Neural cell (in vitro differentiated cells): ENCODE measurements at regions not wholly inside any gene's neighbourhood (a gene's known extent, or its start where the extent isn't known, plus 50 kb on each side); places are given as distances from the start of the nearest gene placed in this dataset.

Experiments
- H2AFZ ChIP-seq: fragments of 200-600, 300-800 bp; sonication (generic), shearing (Covaris generic); 2 replicates; pipeline ENCODE4 v1.6.0; 2014; ENCODE audit warnings: low read depth, mild to moderate bottlenecking, antibody characterized with exemption, low read length, moderate library complexity
- H3F3A ChIP-seq: fragments of 200-600 bp; shearing (Covaris generic); 2 replicates; pipeline ENCODE4 v1.6.1; 2016; ENCODE audit warnings: mild to moderate bottlenecking, moderate library complexity, mixed read lengths, antibody characterized with exemption, low read length; ENCODE audit not compliant: insufficient read depth, poor library complexity, severe bottlenecking
- H3K27ac ChIP-seq: fragments of 200-600, 300-800 bp; sonication (generic), shearing (Covaris generic); 2 replicates; pipeline ENCODE4 v1.5.1; 2014; ENCODE audit warnings: mild to moderate bottlenecking, low read length, moderate library complexity
- H3K27me3 ChIP-seq: fragments of 300-800, 200-600 bp; sonication (generic), shearing (Covaris generic); 2 replicates; pipeline ENCODE4 v1.6.0; 2014; ENCODE audit warnings: mild to moderate bottlenecking, low read depth, low read length, moderate library complexity; ENCODE audit not compliant: insufficient read depth
- H3K36me3 ChIP-seq: fragments of 300-800, 200-600 bp; sonication (generic), shearing (Covaris generic); 2 replicates; pipeline ENCODE4 v1.5.1; 2014; ENCODE audit warnings: mild to moderate bottlenecking, antibody characterized with exemption, low read length, moderate library complexity; ENCODE audit not compliant: insufficient read depth
- H3K4me2 ChIP-seq: fragments of 300-800, 200-600 bp; sonication (generic), shearing (Covaris generic); 2 replicates; pipeline ENCODE4 v1.6.0; 2014; ENCODE audit warnings: mild to moderate bottlenecking, low read length
- H3K4me3 ChIP-seq: fragments of 300-800, 200-600 bp; sonication (generic), shearing (Covaris generic); 2 replicates; pipeline ENCODE4 v1.5.1; 2014; ENCODE audit warnings: mild to moderate bottlenecking, low read length, moderate library complexity
- H3K79me2 ChIP-seq: fragments of 200-600 bp; shearing (Covaris generic); replicated peaks from 2 replicates; pipeline ENCODE4 v1.6.0; 2014; ENCODE audit warnings: mild to moderate bottlenecking, low read length, moderate library complexity; ENCODE audit not compliant: insufficient read depth
- H3K9ac ChIP-seq: fragments of 300-800, 200-600 bp; sonication (generic), shearing (Covaris generic); 2 replicates; pipeline ENCODE4 v1.6.1; 2016; ENCODE audit warnings: mild to moderate bottlenecking, low read length, mixed read lengths
- H3K9me2 ChIP-seq: fragments of 200-600 bp; shearing (Covaris generic); 2 replicates; pipeline ENCODE4 v1.6.1; 2016; ENCODE audit warnings: mild to moderate bottlenecking, low read length, mixed read lengths; ENCODE audit not compliant: insufficient read depth
- H3K9me3 ChIP-seq: fragments of 200-600, 300-800 bp; sonication (generic), shearing (Covaris generic); 2 replicates; pipeline ENCODE4 v1.6.1; 2016; ENCODE audit warnings: mild to moderate bottlenecking, mixed run types, low read length, moderate library complexity, mixed read lengths
- H4K20me1 ChIP-seq: fragments of 200-600 bp; shearing (Covaris generic); 2 replicates; pipeline ENCODE4 v1.6.1; 2016; ENCODE audit warnings: mild to moderate bottlenecking, mixed run types; ENCODE audit not compliant: insufficient read depth
- EP300 ChIP-seq: fragments of 450-650 bp; conservative IDR thresholded peaks from 2 replicates; pipeline ENCODE4 v1.6.1; 2014; ENCODE audit warnings: antibody characterized with exemption, mild to moderate bottlenecking, moderate library complexity; ENCODE audit not compliant: poor library complexity, severe bottlenecking
- EZH2 ChIP-seq: fragments of 200-600, 300-800 bp; shearing (Covaris generic), sonication (generic); IDR thresholded peaks from 2 replicates; pipeline ENCODE4 v1.6.1; 2014; ENCODE audit warnings: antibody characterized with exemption, low read length, borderline replicate concordance, mild to moderate bottlenecking; ENCODE audit not compliant: insufficient read depth, poor library complexity, severe bottlenecking
- MXI1 ChIP-seq: fragments of 450-650 bp; conservative IDR thresholded peaks from 2 replicates; pipeline ENCODE4 v1.6.1; 2014; ENCODE audit warnings: antibody characterized with exemption, mild to moderate bottlenecking; ENCODE audit not compliant: poor library complexity, severe bottlenecking
- POLR2AphosphoS5 ChIP-seq: IDR thresholded peaks from 2 replicates; pipeline ENCODE4 v1.6.1; 2012
- RAD21 ChIP-seq: fragments of 450-650 bp; conservative IDR thresholded peaks from 2 replicates; pipeline ENCODE4 v1.6.1; 2014; ENCODE audit warnings: antibody characterized with exemption, mild to moderate bottlenecking, moderate library complexity
- SMC3 ChIP-seq: fragments of 450-650 bp; conservative IDR thresholded peaks from 2 replicates; pipeline ENCODE4 v1.6.1; 2014; ENCODE audit warnings: antibody characterized with exemption, mild to moderate bottlenecking, moderate library complexity; ENCODE audit not compliant: poor library complexity
- TAF1 ChIP-seq: IDR thresholded peaks from 2 replicates; pipeline ENCODE4 v1.6.1; 2012; ENCODE audit warnings: low read depth
- TF ChIP-seq, protein P1 (sequence below): fragments of 450-650 bp; IDR thresholded peaks from 2 replicates; pipeline ENCODE4 v1.5.1; 2014; ENCODE audit warnings: antibody characterized with exemption, mild to moderate bottlenecking, moderate library complexity; ENCODE audit not compliant: poor library complexity, severe bottlenecking
- TF ChIP-seq, protein P2 (sequence below): IDR thresholded peaks from 2 replicates; pipeline ENCODE4 v1.6.1; 2012; ENCODE audit warnings: borderline replicate concordance

DNA sequence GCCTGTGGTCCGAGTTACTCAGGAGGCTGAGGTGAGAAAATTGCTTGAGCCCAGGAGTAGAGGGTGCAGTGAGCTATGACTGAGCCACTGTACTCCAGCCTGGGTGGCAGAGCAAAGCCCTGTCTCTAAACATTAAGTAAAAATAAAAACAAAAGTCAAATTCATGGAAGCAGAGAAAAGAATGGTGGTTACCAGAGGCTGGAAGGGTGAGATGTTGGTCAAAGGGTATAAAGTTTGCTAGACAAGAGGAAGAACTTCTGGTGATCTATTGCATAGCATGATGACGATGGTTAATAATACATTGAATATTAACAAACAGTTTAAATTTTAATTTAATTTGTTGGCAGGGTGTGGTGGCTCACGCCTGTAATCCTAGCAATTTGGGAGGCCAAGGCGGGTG, 68.1 kb downstream of the CRPPA start:
- Histone ChIP-seq H4K20me1 (no peaks in the 10 kb centered on the region), H3K4me2 (no peak overlapping the region), H3K27me3 (no peaks in the 10 kb centered on the region), H3K4me3 (no peak overlapping the region), H3F3A (no peaks in the 10 kb centered on the region), H3K9ac (no peak overlapping the region), H3K36me3 (no peaks in the 10 kb centered on the region), H3K27ac (no peak overlapping the region), H3K9me2 (no peaks in the 10 kb centered on the region), H2AFZ (no peak overlapping the region), H3K79me2 (no peaks in the 10 kb centered on the region), H3K9me3 (no peaks in the 10 kb centered on the region)
- TF ChIP-seq TAF1 = no peak
- TF ChIP-seq SMC3 = no peak
- TF ChIP-seq, protein P1, sequence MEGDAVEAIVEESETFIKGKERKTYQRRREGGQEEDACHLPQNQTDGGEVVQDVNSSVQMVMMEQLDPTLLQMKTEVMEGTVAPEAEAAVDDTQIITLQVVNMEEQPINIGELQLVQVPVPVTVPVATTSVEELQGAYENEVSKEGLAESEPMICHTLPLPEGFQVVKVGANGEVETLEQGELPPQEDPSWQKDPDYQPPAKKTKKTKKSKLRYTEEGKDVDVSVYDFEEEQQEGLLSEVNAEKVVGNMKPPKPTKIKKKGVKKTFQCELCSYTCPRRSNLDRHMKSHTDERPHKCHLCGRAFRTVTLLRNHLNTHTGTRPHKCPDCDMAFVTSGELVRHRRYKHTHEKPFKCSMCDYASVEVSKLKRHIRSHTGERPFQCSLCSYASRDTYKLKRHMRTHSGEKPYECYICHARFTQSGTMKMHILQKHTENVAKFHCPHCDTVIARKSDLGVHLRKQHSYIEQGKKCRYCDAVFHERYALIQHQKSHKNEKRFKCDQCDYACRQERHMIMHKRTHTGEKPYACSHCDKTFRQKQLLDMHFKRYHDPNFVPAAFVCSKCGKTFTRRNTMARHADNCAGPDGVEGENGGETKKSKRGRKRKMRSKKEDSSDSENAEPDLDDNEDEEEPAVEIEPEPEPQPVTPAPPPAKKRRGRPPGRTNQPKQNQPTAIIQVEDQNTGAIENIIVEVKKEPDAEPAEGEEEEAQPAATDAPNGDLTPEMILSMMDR = no peak
- TF ChIP-seq, protein P2, sequence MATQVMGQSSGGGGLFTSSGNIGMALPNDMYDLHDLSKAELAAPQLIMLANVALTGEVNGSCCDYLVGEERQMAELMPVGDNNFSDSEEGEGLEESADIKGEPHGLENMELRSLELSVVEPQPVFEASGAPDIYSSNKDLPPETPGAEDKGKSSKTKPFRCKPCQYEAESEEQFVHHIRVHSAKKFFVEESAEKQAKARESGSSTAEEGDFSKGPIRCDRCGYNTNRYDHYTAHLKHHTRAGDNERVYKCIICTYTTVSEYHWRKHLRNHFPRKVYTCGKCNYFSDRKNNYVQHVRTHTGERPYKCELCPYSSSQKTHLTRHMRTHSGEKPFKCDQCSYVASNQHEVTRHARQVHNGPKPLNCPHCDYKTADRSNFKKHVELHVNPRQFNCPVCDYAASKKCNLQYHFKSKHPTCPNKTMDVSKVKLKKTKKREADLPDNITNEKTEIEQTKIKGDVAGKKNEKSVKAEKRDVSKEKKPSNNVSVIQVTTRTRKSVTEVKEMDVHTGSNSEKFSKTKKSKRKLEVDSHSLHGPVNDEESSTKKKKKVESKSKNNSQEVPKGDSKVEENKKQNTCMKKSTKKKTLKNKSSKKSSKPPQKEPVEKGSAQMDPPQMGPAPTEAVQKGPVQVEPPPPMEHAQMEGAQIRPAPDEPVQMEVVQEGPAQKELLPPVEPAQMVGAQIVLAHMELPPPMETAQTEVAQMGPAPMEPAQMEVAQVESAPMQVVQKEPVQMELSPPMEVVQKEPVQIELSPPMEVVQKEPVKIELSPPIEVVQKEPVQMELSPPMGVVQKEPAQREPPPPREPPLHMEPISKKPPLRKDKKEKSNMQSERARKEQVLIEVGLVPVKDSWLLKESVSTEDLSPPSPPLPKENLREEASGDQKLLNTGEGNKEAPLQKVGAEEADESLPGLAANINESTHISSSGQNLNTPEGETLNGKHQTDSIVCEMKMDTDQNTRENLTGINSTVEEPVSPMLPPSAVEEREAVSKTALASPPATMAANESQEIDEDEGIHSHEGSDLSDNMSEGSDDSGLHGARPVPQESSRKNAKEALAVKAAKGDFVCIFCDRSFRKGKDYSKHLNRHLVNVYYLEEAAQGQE = no peak
- no peak for TF ChIP-seq EP300

DNA sequence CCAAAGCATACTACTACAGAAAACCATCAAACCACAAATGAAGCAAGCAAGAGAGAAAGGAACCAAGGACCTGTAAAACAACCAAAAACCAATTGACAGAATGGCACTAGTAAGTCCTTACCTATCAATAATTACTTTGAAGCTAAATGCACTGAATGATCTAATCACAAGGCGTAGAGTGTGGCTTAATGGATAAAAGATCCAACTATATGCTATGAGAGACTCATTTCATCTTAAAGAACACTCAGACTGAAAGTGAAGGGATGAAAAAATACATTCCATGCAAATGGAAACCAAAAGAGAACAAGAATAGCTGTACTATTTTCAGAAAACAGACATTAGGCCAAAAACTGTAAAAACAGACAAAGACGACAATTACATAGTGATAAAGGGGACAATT, 70.7 kb downstream of the CRPPA start:
- no peak overlapping the region for H3K27ac ChIP-seq
- TF ChIP-seq SMC3 (no peak), EP300 (no peak), TAF1 (no peak), RAD21 (no peak), MXI1 (no peak), POLR2AphosphoS5 (no peak), EZH2 (no peak)
- TF ChIP-seq, protein P1 = no peak
- TF ChIP-seq, protein P2 = no peak
- no peak overlapping the region for H2AFZ ChIP-seq
- H3F3A ChIP-seq = no peaks in the 10 kb centered on the region
- no peak overlapping the region for H3K9ac ChIP-seq
- H3K4me3 ChIP-seq = no peak overlapping the region
- H3K79me2 ChIP-seq = no peaks in the 10 kb centered on the region
- H4K20me1 ChIP-seq = no peaks in the 10 kb centered on the region
- no peak overlapping the region for H3K4me2 ChIP-seq
- no peaks in the 10 kb centered on the region for H3K36me3 ChIP-seq
- H3K9me3 ChIP-seq = no peaks in the 10 kb centered on the region
- no peaks in the 10 kb centered on the region for H3K9me2 ChIP-seq
- H3K27me3 ChIP-seq = no peaks in the 10 kb centered on the region
